ENCODE measurements at regions not wholly inside any gene's neighbourhood (a gene's known extent, or its start where the extent isn't known, plus 50 kb on each side); places are given as distances from the start of the nearest gene placed in this dataset.
"Not testable (repeated sequence)": the region's sequence is repeated elsewhere in the genome, so short reads cannot be mapped to it uniquely, and the experiment has no call there.

GRCh38 chr1:148432318-148432717 lies 50.8 kb downstream of the PPIAL4G start:
- not testable (repeated sequence) for H3K79me2 ChIP-seq (ENCODE audit: insufficient read depth, low read length); H3K4me1 ChIP-seq (ENCODE audit: insufficient read depth, low read length); H3K9me3 ChIP-seq (ENCODE audit: insufficient read depth, low read length, severe bottlenecking); H3K27ac ChIP-seq (ENCODE audit: low read length); H2AFZ ChIP-seq (ENCODE audit: low read depth, low read length); H3K4me3 ChIP-seq (ENCODE audit: low read depth in 1 of 2, low read length in 2 of 2); H3K4me2 ChIP-seq (ENCODE audit: insufficient read depth, low read length); H3K36me3 ChIP-seq (ENCODE audit: insufficient read depth, low read length); H3K27me3 ChIP-seq (ENCODE audit: insufficient read depth, low read length, poor library complexity); H4K20me1 ChIP-seq (ENCODE audit: insufficient read depth, low read length); ATAC-seq (ENCODE audit: insufficient read depth, low read depth); H3K9ac ChIP-seq (ENCODE audit: low read depth, low read length); DNase-seq

- DNase-seq; H3K36me3 ChIP-seq (ENCODE audit: insufficient read depth, low read length); ATAC-seq (ENCODE audit: insufficient read depth, low read depth); H3K4me2 ChIP-seq (ENCODE audit: insufficient read depth, low read length); H4K20me1 ChIP-seq (ENCODE audit: insufficient read depth, low read length); H3K79me2 ChIP-seq (ENCODE audit: insufficient read depth, low read length); H3K27ac ChIP-seq (ENCODE audit: low read length); H2AFZ ChIP-seq (ENCODE audit: low read depth, low read length); H3K9me3 ChIP-seq (ENCODE audit: insufficient read depth, low read length, severe bottlenecking); H3K9ac ChIP-seq (ENCODE audit: low read depth, low read length); H3K4me1 ChIP-seq (ENCODE audit: insufficient read depth, low read length); H3K27me3 ChIP-seq (ENCODE audit: insufficient read depth, low read length, poor library complexity); H3K4me3 ChIP-seq (ENCODE audit: low read depth in 1 of 2, low read length in 2 of 2): not testable (repeated sequence)
These were observed 53.2 kb downstream of the PPIAL4G start for GRCh38 chr1:148429856-148430255.

GRCh38 chr1:148426940-148427611 lies 56.0 kb downstream of the PPIAL4G start:
- H2AFZ ChIP-seq (ENCODE audit: low read depth, low read length); H3K27me3 ChIP-seq (ENCODE audit: insufficient read depth, low read length, poor library complexity); H3K4me1 ChIP-seq (ENCODE audit: insufficient read depth, low read length); H3K27ac ChIP-seq (ENCODE audit: low read length); H3K36me3 ChIP-seq (ENCODE audit: insufficient read depth, low read length); H3K4me2 ChIP-seq (ENCODE audit: insufficient read depth, low read length); H3K9me3 ChIP-seq (ENCODE audit: insufficient read depth, low read length, severe bottlenecking); H4K20me1 ChIP-seq (ENCODE audit: insufficient read depth, low read length); H3K9ac ChIP-seq (ENCODE audit: low read depth, low read length); H3K79me2 ChIP-seq (ENCODE audit: insufficient read depth, low read length); DNase-seq; ATAC-seq (ENCODE audit: insufficient read depth, low read depth); H3K4me3 ChIP-seq (ENCODE audit: low read depth in 1 of 2, low read length in 2 of 2): not testable (repeated sequence)

- not testable (repeated sequence) for H3K9ac ChIP-seq (ENCODE audit: low read depth, low read length); H3K27me3 ChIP-seq (ENCODE audit: insufficient read depth, low read length, poor library complexity); H3K36me3 ChIP-seq (ENCODE audit: insufficient read depth, low read length); H4K20me1 ChIP-seq (ENCODE audit: insufficient read depth, low read length); H3K79me2 ChIP-seq (ENCODE audit: insufficient read depth, low read length); H3K9me3 ChIP-seq (ENCODE audit: insufficient read depth, low read length, severe bottlenecking); H3K4me1 ChIP-seq (ENCODE audit: insufficient read depth, low read length); H3K4me2 ChIP-seq (ENCODE audit: insufficient read depth, low read length); ATAC-seq (ENCODE audit: insufficient read depth, low read depth); H3K4me3 ChIP-seq (ENCODE audit: low read depth in 1 of 2, low read length in 2 of 2); H3K27ac ChIP-seq (ENCODE audit: low read length); H2AFZ ChIP-seq (ENCODE audit: low read depth, low read length); DNase-seq
These were observed 56.7 kb downstream of the PPIAL4G start for GRCh38 chr1:148426385-148426784.

- H3K4me2 ChIP-seq (ENCODE audit: insufficient read depth, low read length); H4K20me1 ChIP-seq (ENCODE audit: insufficient read depth, low read length); H3K27ac ChIP-seq (ENCODE audit: low read length); H3K27me3 ChIP-seq (ENCODE audit: insufficient read depth, low read length, poor library complexity); H3K4me3 ChIP-seq (ENCODE audit: low read depth in 1 of 2, low read length in 2 of 2); H3K4me1 ChIP-seq (ENCODE audit: insufficient read depth, low read length); H3K9me3 ChIP-seq (ENCODE audit: insufficient read depth, low read length, severe bottlenecking); DNase-seq; ATAC-seq (ENCODE audit: insufficient read depth, low read depth); H3K79me2 ChIP-seq (ENCODE audit: insufficient read depth, low read length); H3K36me3 ChIP-seq (ENCODE audit: insufficient read depth, low read length); H2AFZ ChIP-seq (ENCODE audit: low read depth, low read length); H3K9ac ChIP-seq (ENCODE audit: low read depth, low read length): not testable (repeated sequence)
These were observed 58.7 kb downstream of the PPIAL4G start for GRCh38 chr1:148424143-148425003.

DNA sequence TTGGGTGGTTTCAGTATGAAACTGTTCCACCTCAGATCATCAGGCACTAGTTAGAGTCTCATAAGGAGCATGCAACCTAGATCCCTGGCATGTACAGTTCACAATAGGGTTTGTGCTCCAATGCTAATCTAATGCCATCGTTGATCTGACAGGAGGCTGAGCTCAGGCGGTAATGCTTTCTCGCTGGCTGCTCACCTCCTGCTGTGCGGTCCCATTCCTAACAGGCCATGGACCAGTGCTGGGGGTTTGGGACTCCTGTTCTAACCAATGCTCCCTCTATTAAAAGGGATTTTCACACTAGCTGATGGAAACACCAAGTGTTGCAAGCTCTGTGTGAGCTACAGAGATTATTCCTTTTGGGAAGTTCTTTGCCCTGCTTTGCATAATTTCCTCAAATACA lies 60.2 kb downstream of the PPIAL4G start:
- H3K9ac ChIP-seq (ENCODE audit: low read depth, low read length); DNase-seq; H2AFZ ChIP-seq (ENCODE audit: low read depth, low read length); H3K4me3 ChIP-seq (ENCODE audit: low read depth in 1 of 2, low read length in 2 of 2); H3K9me3 ChIP-seq (ENCODE audit: insufficient read depth, low read length, severe bottlenecking); ATAC-seq (ENCODE audit: insufficient read depth, low read depth); H3K4me2 ChIP-seq (ENCODE audit: insufficient read depth, low read length); H3K27ac ChIP-seq (ENCODE audit: low read length); H3K4me1 ChIP-seq (ENCODE audit: insufficient read depth, low read length); H3K36me3 ChIP-seq (ENCODE audit: insufficient read depth, low read length); H4K20me1 ChIP-seq (ENCODE audit: insufficient read depth, low read length); H3K27me3 ChIP-seq (ENCODE audit: insufficient read depth, low read length, poor library complexity); H3K79me2 ChIP-seq (ENCODE audit: insufficient read depth, low read length): not testable (repeated sequence)

GRCh38 chr1:148417241-148417640 lies 65.9 kb downstream of the PPIAL4G start:
- H3K27me3 ChIP-seq (ENCODE audit: insufficient read depth, low read length, poor library complexity); H2AFZ ChIP-seq (ENCODE audit: low read depth, low read length); H3K4me3 ChIP-seq (ENCODE audit: low read depth in 1 of 2, low read length in 2 of 2); H3K79me2 ChIP-seq (ENCODE audit: insufficient read depth, low read length); H3K27ac ChIP-seq (ENCODE audit: low read length); DNase-seq; H3K4me2 ChIP-seq (ENCODE audit: insufficient read depth, low read length); ATAC-seq (ENCODE audit: insufficient read depth, low read depth); H3K4me1 ChIP-seq (ENCODE audit: insufficient read depth, low read length); H3K36me3 ChIP-seq (ENCODE audit: insufficient read depth, low read length); H3K9ac ChIP-seq (ENCODE audit: low read depth, low read length); H3K9me3 ChIP-seq (ENCODE audit: insufficient read depth, low read length, severe bottlenecking); H4K20me1 ChIP-seq (ENCODE audit: insufficient read depth, low read length): not testable (repeated sequence)

DNA sequence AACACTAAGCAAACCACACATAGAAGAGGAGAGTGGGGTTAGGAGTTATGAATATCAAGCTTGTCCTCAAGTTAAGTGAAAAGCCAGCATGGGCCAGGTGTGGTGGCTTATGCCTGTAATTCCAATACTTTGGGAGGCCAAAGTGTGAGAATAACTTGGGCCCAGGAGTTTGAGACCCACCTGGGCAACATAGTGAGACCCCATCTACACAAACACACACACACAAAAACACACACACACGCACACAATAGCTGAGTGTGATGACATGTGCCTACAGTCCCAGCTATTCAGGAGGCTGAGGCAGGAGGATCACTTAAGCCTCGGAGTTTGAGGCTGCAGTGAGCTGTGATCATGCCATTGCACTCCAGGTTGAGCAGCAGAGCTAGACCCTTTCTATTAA lies 69.7 kb downstream of the PPIAL4G start:
- not testable (repeated sequence) for H3K9me3 ChIP-seq (ENCODE audit: insufficient read depth, low read length, severe bottlenecking); DNase-seq; H3K79me2 ChIP-seq (ENCODE audit: insufficient read depth, low read length); H3K27me3 ChIP-seq (ENCODE audit: insufficient read depth, low read length, poor library complexity); H3K27ac ChIP-seq (ENCODE audit: low read length); H2AFZ ChIP-seq (ENCODE audit: low read depth, low read length); H3K36me3 ChIP-seq (ENCODE audit: insufficient read depth, low read length); H3K4me3 ChIP-seq (ENCODE audit: low read depth in 1 of 2, low read length in 2 of 2); H3K4me2 ChIP-seq (ENCODE audit: insufficient read depth, low read length); H3K9ac ChIP-seq (ENCODE audit: low read depth, low read length); H4K20me1 ChIP-seq (ENCODE audit: insufficient read depth, low read length); ATAC-seq (ENCODE audit: insufficient read depth, low read depth); H3K4me1 ChIP-seq (ENCODE audit: insufficient read depth, low read length)
